ENCODE measurements at regions not wholly inside any gene's neighbourhood (a gene's known extent, or its start where the extent isn't known, plus 50 kb on each side); places are given as distances from the start of the nearest gene placed in this dataset.

- H3K27me3 ChIP-seq = no peaks in the 10 kb centered on the region
- no peak overlapping the region for H3K27ac ChIP-seq
- intact Hi-C loops (cut with DNase I) = no loop called here
Observed at GRCh38 chr18:23341983-23342382, 111.1 kb upstream of the RIOK3 start.

GRCh38 chr18:23342506-23342905, 110.6 kb upstream of the RIOK3 start:
- no peaks in the 10 kb centered on the region for H3K36me3 ChIP-seq
- intact Hi-C loops (cut with DNase I) = no loop called here
- H3K27me3 ChIP-seq = no peaks in the 10 kb centered on the region
- no peak overlapping the region for H3K4me3 ChIP-seq
- TF ChIP-seq EP300 (IDR thresholded peaks at IDR 0.05) (no peak), POLR2A (IDR thresholded peaks at IDR 0.05) (no peak), CTCF (IDR thresholded peaks at IDR 0.05) (no peak), POLR2AphosphoS5 (IDR thresholded peaks at IDR 0.05) (no peak)
- WGBS, 2 donors = 77 to 90% methylated on average over 1 of the region's 1 CpG
- no peaks in the 10 kb centered on the region for H3K4me1 ChIP-seq
- no peak for DNase-seq
- H3K27ac ChIP-seq = no peak overlapping the region
- no peaks in the 10 kb centered on the region for H3K9me3 ChIP-seq

More at GRCh38 chr18:23341983-23342382, 111.1 kb upstream of the RIOK3 start:
- DNase-seq = no peak
- H3K36me3 ChIP-seq = no peaks in the 10 kb centered on the region
- TF ChIP-seq EP300 (IDR thresholded peaks at IDR 0.05) = no peak
- no peaks in the 10 kb centered on the region for H3K4me1 ChIP-seq
- no peaks in the 10 kb centered on the region for H3K9me3 ChIP-seq
- H3K4me3 ChIP-seq = no peak overlapping the region

- Histone ChIP-seq H3K4me1 (no peaks in the 10 kb centered on the region), H3K4me3 (no peak overlapping the region), H3K9me3 (no peaks in the 10 kb centered on the region), H3K27ac (no peak overlapping the region), H3K36me3 (no peaks in the 10 kb centered on the region), H3K27me3 (no peaks in the 10 kb centered on the region)
- 91 to 96% methylated on average over 2 of the region's 2 CpGs for WGBS, 2 donors
- intact Hi-C loops (cut with DNase I) = no loop called here
- TF ChIP-seq POLR2AphosphoS5 (IDR thresholded peaks at IDR 0.05) = no peak
- TF ChIP-seq POLR2A (IDR thresholded peaks at IDR 0.05) = no peak
- DNase-seq = no peak
Observed at GRCh38 chr18:23350188-23350587, 102.9 kb upstream of the RIOK3 start.

GRCh38 chr18:23351521-23351920, 101.6 kb upstream of the RIOK3 start:
- 86 to 97% methylated on average over 4 of the region's 4 CpGs for WGBS, 2 donors
- no peaks in the 10 kb centered on the region for H3K9me3 ChIP-seq

GRCh38 chr18:23352042-23352441, 101.0 kb upstream of the RIOK3 start:
- Histone ChIP-seq H3K27me3 (no peaks in the 10 kb centered on the region), H3K4me3 (no peak overlapping the region), H3K27ac (no peak overlapping the region), H3K36me3 (no peaks in the 10 kb centered on the region), H3K4me1 (peaks cover 0 to 9% (median 1%) of the 10 kb centered on the region in 4 donors), H3K9me3 (no peaks in the 10 kb centered on the region)
- WGBS, 2 donors = 98% methylated on average over 2 of the region's 2 CpGs
- TF ChIP-seq EP300 (IDR thresholded peaks at IDR 0.05) (no peak), POLR2AphosphoS5 (IDR thresholded peaks at IDR 0.05) (no peak), CTCF (IDR thresholded peaks at IDR 0.05) (no peak), POLR2A (IDR thresholded peaks at IDR 0.05) (no peak)
- intact Hi-C loops (cut with DNase I) = no loop called here
- DNase-seq = no peak

More at GRCh38 chr18:23351521-23351920, 101.6 kb upstream of the RIOK3 start:
- DNase-seq = no peak
- intact Hi-C loops (cut with DNase I) = no loop called here
- no peaks in the 10 kb centered on the region for H3K36me3 ChIP-seq
- H3K27me3 ChIP-seq = no peaks in the 10 kb centered on the region
- no peak overlapping the region for H3K4me3 ChIP-seq
- H3K27ac ChIP-seq = no peak overlapping the region
- peaks cover 0 to 4% (median 0%) of the 10 kb centered on the region in 4 donors for H3K4me1 ChIP-seq
- TF ChIP-seq POLR2AphosphoS5 (IDR thresholded peaks at IDR 0.05) (no peak), CTCF (IDR thresholded peaks at IDR 0.05) (no peak), POLR2A (IDR thresholded peaks at IDR 0.05) (no peak), EP300 (IDR thresholded peaks at IDR 0.05) (no peak)

- H3K4me3 ChIP-seq = no peak overlapping the region
- no peaks in the 10 kb centered on the region for H3K27me3 ChIP-seq
- no peaks in the 10 kb centered on the region for H3K9me3 ChIP-seq
- no peak for DNase-seq
- intact Hi-C loops (cut with DNase I) = no loop called here
- no peaks in the 10 kb centered on the region for H3K36me3 ChIP-seq
- H3K4me1 ChIP-seq = peaks cover 0 to 23% (median 8%) of the 10 kb centered on the region in 4 donors
- H3K27ac ChIP-seq = no peak overlapping the region
- 61% methylated on average over 3 of the region's 3 CpGs for WGBS, 2 donors
- TF ChIP-seq CTCF (IDR thresholded peaks at IDR 0.05) = no peak
- TF ChIP-seq POLR2A (IDR thresholded peaks at IDR 0.05) = no peak
- no peak for TF ChIP-seq POLR2AphosphoS5 (IDR thresholded peaks at IDR 0.05)
- TF ChIP-seq EP300 (IDR thresholded peaks at IDR 0.05) = no peak
Observed at GRCh38 chr18:23353459-23353858, 99.6 kb upstream of the RIOK3 start.

Measured in sigmoid colon (tissue), 6 donors.